K562 (cell line): ENCODE measurements at regions not wholly inside any gene's neighbourhood (a gene's known extent, or its start where the extent isn't known, plus 50 kb on each side); places are given as distances from the start of the nearest gene placed in this dataset.

Source experiments
- ATAC-seq: fragments of 200-7000 bp; cut with Tn5 transposase; 3 replicates; pipeline ENCODE4 v1.9.1; 2020; ENCODE audit warnings: moderate library complexity
- BruUV-seq: library from RNA; stranded (reverse); fragments of 400-500 nt; replicated peaks from 2 replicates; lab custom pipeline; 2021; lab: Mats Ljungman, UMichigan
- CTCF ChIA-PET: fragments of 300-600 bp; formaldehyde crosslinking; extraction: SDS; loops from one replicate; lab custom pipeline; 2021; ENCODE audit warnings: low intra/inter-chr PET ratio; lab: Yijun Ruan, JAX
- POLR2A ChIA-PET: fragments of 300-600, 350-650 bp; sonication (Branson Sonifier 250); formaldehyde crosslinking; extraction: SDS; loops from one replicate; lab custom pipeline; 2021; ENCODE audit warnings: antibody characterized with exemption, inconsistent platforms; lab: Yijun Ruan, JAX
- DNase-seq, 4 experiments: peaks; one replicate each; pipeline versions ENCODE4 v3.0.0 to v3.0.0-alpha.2; 2011 to 2018; ENCODE audit warnings: low spot score in 3 of 4, mixed read lengths in 3 of 4; ENCODE audit errors: extremely low read depth in 1 of 4
- FAIRE-seq: peaks from 2 replicates; lab custom pipeline; 2011; peaks lifted over from hg19 to GRCh38; lab: Jason Lieb, UNC
- H2AFZ ChIP-seq: 2 replicates; pipeline ENCODE4 v1.6.0; 2011; ENCODE audit warnings: low read depth, low read length, control low read depth, inconsistent platforms
- H3K27ac ChIP-seq: fragments of 200-600 bp; 3 replicates; pipeline ENCODE4 v1.8.0; 2011; ENCODE audit warnings: low read depth, mild to moderate bottlenecking, control low read depth, inconsistent platforms, low read length, moderate library complexity, mixed read lengths; ENCODE audit errors: extremely low read depth
- H3K27me3 ChIP-seq, 2 experiments: fragments of 300-600 bp in 1 of 2; 2 replicates in 1 of 2; 3 replicates in 1 of 2; pipeline versions ENCODE4 v1.6.0 to v1.8.0; 2011; ENCODE audit warnings: inconsistent platforms in 2 of 2, low read length in 2 of 2, mild to moderate bottlenecking in 1 of 2, mixed read lengths in 1 of 2, moderate library complexity in 1 of 2; ENCODE audit not compliant: control insufficient read depth in 2 of 2, insufficient read depth in 2 of 2
- H3K36me3 ChIP-seq: fragments of 300-600 bp; 3 replicates; pipeline ENCODE4 v1.8.0; 2011; ENCODE audit warnings: mild to moderate bottlenecking, low read length, inconsistent platforms; ENCODE audit not compliant: control insufficient read depth, insufficient read depth
- H3K4me1 ChIP-seq, 2 experiments: fragments of 200-600 bp in 1 of 2; replicated peaks in 1 of 2; 2 replicates in 1 of 2; 3 replicates in 1 of 2; pipeline versions ENCODE4 v1.5.1 to v1.8.0; 2011; ENCODE audit warnings: inconsistent platforms in 2 of 2, low read length in 2 of 2, mild to moderate bottlenecking in 1 of 2, mixed read lengths in 1 of 2, moderate library complexity in 1 of 2; ENCODE audit not compliant: control insufficient read depth in 2 of 2, insufficient read depth in 2 of 2
- H3K4me2 ChIP-seq: 2 replicates; pipeline ENCODE4 v1.6.1; 2011; ENCODE audit warnings: low read length, control low read depth, inconsistent platforms, mixed read lengths; ENCODE audit not compliant: insufficient read depth
- H3K4me3 ChIP-seq: fragments of 200-600 bp; sonication (generic), shearing (Covaris generic); 2 replicates; pipeline ENCODE4 v1.5.1; 2016; ENCODE audit warnings: control low read depth, inconsistent platforms
- H3K79me2 ChIP-seq: fragments of 200-600 bp; 3 replicates; pipeline ENCODE4 v1.8.0; 2011; ENCODE audit warnings: low read length, inconsistent platforms; ENCODE audit not compliant: control insufficient read depth, insufficient read depth
- H3K9ac ChIP-seq, 2 experiments: 2 replicates each; pipeline versions ENCODE4 v1.6.0 to v1.6.1; 2011; ENCODE audit warnings: low read depth in 2 of 2, low read length in 2 of 2, control low read depth in 1 of 2, inconsistent platforms in 1 of 2, mild to moderate bottlenecking in 1 of 2, mixed read lengths in 1 of 2; ENCODE audit not compliant: insufficient read depth in 1 of 2
- H3K9me1 ChIP-seq: one replicate; pipeline ENCODE4 v1.6.0; 2011; ENCODE audit warnings: inconsistent platforms, mild to moderate bottlenecking, low read length, moderate library complexity; ENCODE audit not compliant: control insufficient read depth, insufficient read depth
- H3K9me3 ChIP-seq: replicated peaks from 2 replicates; pipeline ENCODE4 v1.5.1; 2011; ENCODE audit warnings: low read depth, low read length, inconsistent platforms; ENCODE audit not compliant: control insufficient read depth, insufficient read depth
- H4K20me1 ChIP-seq: replicated peaks from 2 replicates; pipeline ENCODE4 v1.6.1; 2011; ENCODE audit warnings: low read length, inconsistent platforms, mixed read lengths; ENCODE audit not compliant: control insufficient read depth, insufficient read depth
- CEBPZ ChIP-seq: fragments of 150-350 bp; IDR thresholded peaks from 2 replicates; pipeline ENCODE4 v1.6.1; 2014; ENCODE audit warnings: low read depth, mild to moderate bottlenecking, low read length, borderline replicate concordance
- CHCHD3 ChIP-seq: fragments of 250-450 bp; sonication (Bioruptor Pico); IDR thresholded peaks from 2 replicates; pipeline ENCODE4 v2.1.2; 2022; ENCODE audit warnings: mild to moderate bottlenecking
- DACH1 ChIP-seq: fragments of 450-650 bp; IDR thresholded peaks from 2 replicates; pipeline ENCODE4 v1.6.1; 2018; ENCODE audit not compliant: partially characterized antibody
- E2F8 ChIP-seq: fragments of 450-650 bp; IDR thresholded peaks from 2 replicates; pipeline ENCODE4 v1.7.1; 2018; ENCODE audit warnings: mild to moderate bottlenecking, low read depth; ENCODE audit not compliant: partially characterized antibody
- EGR1 ChIP-seq: fragments of 450-650 bp; conservative IDR thresholded peaks from 2 replicates; pipeline ENCODE4 v1.6.1; 2017; ENCODE audit warnings: mild to moderate bottlenecking
- HDGF ChIP-seq: fragments of 450-650 bp; IDR thresholded peaks from 2 replicates; pipeline ENCODE4 v1.6.1; 2016
- MTA3 ChIP-seq: fragments of 450-650 bp; formaldehyde crosslinking; IDR thresholded peaks from 2 replicates; pipeline ENCODE4 v1.6.1; 2017; ENCODE audit warnings: mild to moderate bottlenecking, borderline replicate concordance
- NCOA4 ChIP-seq: fragments of 450-650 bp; IDR thresholded peaks from 2 replicates; pipeline ENCODE4 v1.6.1; 2018; ENCODE audit warnings: mild to moderate bottlenecking; ENCODE audit not compliant: partially characterized antibody
- PRPF4 ChIP-seq: fragments of 200-400 bp; formaldehyde crosslinking; IDR thresholded peaks from one replicate; pipeline ENCODE4 v1.6.1; 2017; ENCODE audit warnings: low read length, low read depth, mild to moderate bottlenecking; ENCODE audit not compliant: insufficient read depth, poor library complexity, severe bottlenecking
- WGBS: fragments of 100-300 bp; shearing (Covaris generic); methylation state at CpG from one replicate; pipeline ENCODE4 v1.1.6; 2016; ENCODE audit warnings: low coverage, mixed read lengths; ENCODE audit not compliant: insufficient coverage; ENCODE audit errors: missing lambda C conversion rate; 5-methylcytosine and 5-hydroxymethylcytosine counted together
- in situ Hi-C: fragments of 300-500 bp; cut with MboI; formaldehyde crosslinking; loops from 4 replicates; pipeline ENCODE4 v1.15.0; 2018; ENCODE audit warnings: inconsistent platforms, mixed read lengths
- intact Hi-C: fragments of 100-400 bp; cut with micrococcal nuclease; formaldehyde crosslinking; loops from 2 replicates; pipeline ENCODE4 v1.14.2; 2022
- TF ChIP-seq, protein P1 (sequence below): sonication (generic); formaldehyde crosslinking; IDR thresholded peaks from 2 replicates; pipeline ENCODE4 v1.8.1; 2022; ENCODE audit warnings: missing genetic modification reagents

- ChIA-PET POLR2A (no interaction called here), CTCF (no interaction called here)
- TF ChIP-seq MTA3 (no peak), PRPF4 (no peak), NCOA4 (no peak), DACH1 (no peak), CHCHD3 (no peak), HDGF (no peak), EGR1 (no peak)
- Histone ChIP-seq H3K36me3 (no peaks in the 10 kb centered on the region), H3K4me3 (no peak overlapping the region), H3K4me2 (no peak overlapping the region), H3K27ac (no peak overlapping the region), H3K9me1 (no peaks in the 10 kb centered on the region), H3K9me3 (no peaks in the 10 kb centered on the region), H3K27me3 (no peaks in the 10 kb centered on the region), H3K79me2 (no peaks in the 10 kb centered on the region), H3K9ac (no peak overlapping the region), H3K4me1 (no peaks in the 10 kb centered on the region), H4K20me1 (no peaks in the 10 kb centered on the region), H2AFZ (no peak overlapping the region)
- no peak for DNase-seq
- ATAC-seq: no peak
- in situ Hi-C loops: no loop called here
- WGBS: 4% methylated on average over 6 of the region's 6 CpGs
- BruUV-seq: no TSS peak
- intact Hi-C loops: no loop called here
- no peak for FAIRE-seq
These were observed 131.3 kb upstream of the PCDH20 start for GRCh38 chr13:61546911-61547310.

DNA sequence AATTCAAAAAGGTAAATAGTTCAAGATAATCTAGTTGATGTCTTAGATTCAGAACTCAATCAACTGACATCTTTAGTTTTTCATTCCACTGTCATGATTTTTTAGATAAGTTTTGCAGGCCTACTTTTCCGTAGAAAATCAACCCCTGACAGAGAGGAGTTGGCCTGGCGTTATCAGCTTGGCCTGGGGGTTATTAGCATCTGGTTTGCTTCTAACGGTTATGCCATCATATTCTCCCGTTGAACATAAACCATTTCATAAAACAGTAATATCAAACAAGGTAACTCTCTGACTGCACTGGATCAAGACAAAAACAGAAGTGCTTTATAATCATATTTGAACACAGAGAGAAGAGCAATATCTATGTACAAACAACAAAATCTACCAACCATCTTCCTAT, 130.8 kb upstream of the PCDH20 start:
- no peaks in the 10 kb centered on the region for H3K4me1 ChIP-seq
- H3K9me1 ChIP-seq: no peaks in the 10 kb centered on the region
- POLR2A ChIA-PET: no interaction called here
- H3K27me3 ChIP-seq: no peaks in the 10 kb centered on the region
- H3K27ac ChIP-seq: no peak overlapping the region
- H4K20me1 ChIP-seq: no peaks in the 10 kb centered on the region
- 0% methylated on average over 4 of the region's 4 CpGs for WGBS
- in situ Hi-C loops: no loop called here
- no peak overlapping the region for H3K9ac ChIP-seq
- DNase-seq (no peak), ATAC-seq (no peak), FAIRE-seq (no peak)
- no peak overlapping the region for H2AFZ ChIP-seq
- no peak overlapping the region for H3K4me3 ChIP-seq
- H3K36me3 ChIP-seq: no peaks in the 10 kb centered on the region
- H3K79me2 ChIP-seq: no peaks in the 10 kb centered on the region
- H3K4me2 ChIP-seq: no peak overlapping the region
- no TSS peak for BruUV-seq
- TF ChIP-seq CEBPZ (no peak), E2F8 (no peak)
- TF ChIP-seq, protein P1, sequence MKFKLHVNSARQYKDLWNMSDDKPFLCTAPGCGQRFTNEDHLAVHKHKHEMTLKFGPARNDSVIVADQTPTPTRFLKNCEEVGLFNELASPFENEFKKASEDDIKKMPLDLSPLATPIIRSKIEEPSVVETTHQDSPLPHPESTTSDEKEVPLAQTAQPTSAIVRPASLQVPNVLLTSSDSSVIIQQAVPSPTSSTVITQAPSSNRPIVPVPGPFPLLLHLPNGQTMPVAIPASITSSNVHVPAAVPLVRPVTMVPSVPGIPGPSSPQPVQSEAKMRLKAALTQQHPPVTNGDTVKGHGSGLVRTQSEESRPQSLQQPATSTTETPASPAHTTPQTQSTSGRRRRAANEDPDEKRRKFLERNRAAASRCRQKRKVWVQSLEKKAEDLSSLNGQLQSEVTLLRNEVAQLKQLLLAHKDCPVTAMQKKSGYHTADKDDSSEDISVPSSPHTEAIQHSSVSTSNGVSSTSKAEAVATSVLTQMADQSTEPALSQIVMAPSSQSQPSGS (CRISPR knock-in tag): no peak
- TF ChIP-seq, all 486 proteins: peak for 0
- CTCF ChIA-PET: no interaction called here
- intact Hi-C loops: no loop called here
- H3K9me3 ChIP-seq: no peaks in the 10 kb centered on the region
